Fibroblast of the aortic adventitia (primary cell): ENCODE measurements at regions not wholly inside any gene's neighbourhood (a gene's known extent, or its start where the extent isn't known, plus 50 kb on each side); places are given as distances from the start of the nearest gene placed in this dataset.
A peak's percentile ranks its signal among the peaks of the same experiment; 100 is the strongest.

Experiments used
- DNase-seq: peaks from one replicate; pipeline ENCODE4 v3.0.0-alpha.2; 2010; ENCODE audit warnings: low read depth
- H3K4me3 ChIP-seq: 2 replicates; pipeline ENCODE4 v1.5.1; 2011; ENCODE audit warnings: low read depth, mild to moderate bottlenecking, control low read depth, low read length, moderate library complexity
- TF ChIP-seq, protein P1 (sequence below): IDR thresholded peaks from 2 replicates; pipeline ENCODE4 v1.5.1; 2011; ENCODE audit warnings: mild to moderate bottlenecking, low read length, control low read depth, inconsistent platforms; ENCODE audit not compliant: insufficient read depth

DNA sequence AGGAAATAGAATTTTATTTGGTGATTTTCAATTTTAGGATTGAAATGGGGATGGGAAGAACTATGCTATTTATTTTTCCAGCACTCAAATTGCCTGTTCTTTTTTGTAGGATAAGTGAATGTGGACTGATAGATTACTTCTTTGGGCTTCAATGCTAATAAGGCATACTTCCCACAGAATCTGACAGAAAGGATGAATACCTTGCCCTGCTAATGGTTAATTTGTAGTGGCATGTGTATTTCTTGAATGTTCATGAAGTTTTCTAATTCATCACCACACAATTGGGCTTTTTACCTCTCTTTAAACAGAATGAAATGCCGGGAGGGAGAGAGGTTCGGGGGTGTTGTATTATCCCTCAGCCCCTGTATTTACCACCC lies 369.1 kb upstream of the ADGRL2 start:
- DNase-seq: no peak
- TF ChIP-seq, protein P1, sequence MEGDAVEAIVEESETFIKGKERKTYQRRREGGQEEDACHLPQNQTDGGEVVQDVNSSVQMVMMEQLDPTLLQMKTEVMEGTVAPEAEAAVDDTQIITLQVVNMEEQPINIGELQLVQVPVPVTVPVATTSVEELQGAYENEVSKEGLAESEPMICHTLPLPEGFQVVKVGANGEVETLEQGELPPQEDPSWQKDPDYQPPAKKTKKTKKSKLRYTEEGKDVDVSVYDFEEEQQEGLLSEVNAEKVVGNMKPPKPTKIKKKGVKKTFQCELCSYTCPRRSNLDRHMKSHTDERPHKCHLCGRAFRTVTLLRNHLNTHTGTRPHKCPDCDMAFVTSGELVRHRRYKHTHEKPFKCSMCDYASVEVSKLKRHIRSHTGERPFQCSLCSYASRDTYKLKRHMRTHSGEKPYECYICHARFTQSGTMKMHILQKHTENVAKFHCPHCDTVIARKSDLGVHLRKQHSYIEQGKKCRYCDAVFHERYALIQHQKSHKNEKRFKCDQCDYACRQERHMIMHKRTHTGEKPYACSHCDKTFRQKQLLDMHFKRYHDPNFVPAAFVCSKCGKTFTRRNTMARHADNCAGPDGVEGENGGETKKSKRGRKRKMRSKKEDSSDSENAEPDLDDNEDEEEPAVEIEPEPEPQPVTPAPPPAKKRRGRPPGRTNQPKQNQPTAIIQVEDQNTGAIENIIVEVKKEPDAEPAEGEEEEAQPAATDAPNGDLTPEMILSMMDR: no peak
- no peak overlapping the region for H3K4me3 ChIP-seq

DNA sequence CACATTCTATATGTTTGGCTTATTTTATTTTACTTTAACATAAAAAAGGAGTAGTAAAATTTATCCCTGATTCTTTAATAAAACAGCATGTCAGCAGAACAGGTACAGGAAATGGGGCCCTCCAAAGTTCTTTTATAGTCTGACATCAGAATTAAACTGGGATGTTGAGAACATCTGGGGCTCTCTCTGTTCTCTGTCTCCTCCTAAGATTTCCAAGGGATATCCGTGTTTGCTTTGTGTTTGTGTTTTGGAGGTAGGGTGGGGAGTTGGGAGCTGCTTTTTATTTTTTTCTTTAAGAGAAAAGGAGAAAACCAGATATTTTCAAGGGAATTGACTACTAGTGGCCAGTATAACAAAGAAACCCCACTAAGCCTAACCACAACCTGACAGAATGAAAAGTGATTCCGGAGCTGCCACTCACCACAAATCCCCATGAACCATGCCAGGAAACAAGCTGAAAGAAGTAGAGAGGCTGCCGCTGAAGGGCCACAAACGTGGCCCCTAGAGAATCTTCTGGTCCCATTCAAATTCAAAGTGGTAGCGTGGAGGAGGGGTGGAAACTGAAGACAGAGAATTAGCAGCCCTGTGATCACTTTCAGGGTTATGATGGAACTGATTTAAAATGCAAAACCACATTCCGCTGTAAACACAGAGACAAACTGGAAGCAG lies 369.6 kb upstream of the ADGRL2 start:
- no peak for DNase-seq
- TF ChIP-seq, protein P1: no peak
- no peak overlapping the region for H3K4me3 ChIP-seq

DNA sequence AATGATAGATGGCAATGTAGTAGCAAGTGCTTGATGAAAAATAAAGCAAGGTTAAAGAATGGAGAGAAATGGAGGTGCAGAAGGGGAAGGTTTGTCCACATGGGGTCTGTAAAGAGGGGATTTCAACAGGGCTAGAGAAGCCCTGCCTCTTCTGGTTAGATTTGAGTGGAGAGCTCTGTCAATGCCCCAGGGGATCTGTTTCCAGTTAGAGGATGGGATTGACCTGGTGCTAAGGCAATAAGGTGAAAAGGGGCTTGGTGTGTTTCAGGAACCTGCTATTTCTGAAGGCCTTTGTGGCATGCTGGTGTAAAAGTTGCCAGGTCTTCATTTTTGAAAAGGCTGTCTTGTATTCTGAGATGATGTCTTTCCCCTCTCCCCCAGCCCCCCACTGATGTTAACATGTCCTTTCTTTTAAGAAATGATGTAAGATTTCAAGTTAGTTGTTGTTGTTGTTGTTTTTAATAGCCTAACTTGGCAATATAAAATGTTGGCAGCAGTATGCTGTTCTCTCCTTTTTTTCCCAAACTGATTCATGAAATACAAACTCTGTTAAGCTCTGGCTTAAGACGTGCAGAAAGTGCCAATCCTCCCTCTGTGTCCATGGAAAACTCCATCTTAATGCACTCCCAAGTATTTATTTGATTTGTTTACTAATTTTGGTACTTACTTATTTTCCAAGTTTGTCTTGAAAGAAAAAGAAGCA lies 370.3 kb upstream of the ADGRL2 start:
- no peak for DNase-seq
- TF ChIP-seq, protein P1: no peak
- no peak overlapping the region for H3K4me3 ChIP-seq

DNA sequence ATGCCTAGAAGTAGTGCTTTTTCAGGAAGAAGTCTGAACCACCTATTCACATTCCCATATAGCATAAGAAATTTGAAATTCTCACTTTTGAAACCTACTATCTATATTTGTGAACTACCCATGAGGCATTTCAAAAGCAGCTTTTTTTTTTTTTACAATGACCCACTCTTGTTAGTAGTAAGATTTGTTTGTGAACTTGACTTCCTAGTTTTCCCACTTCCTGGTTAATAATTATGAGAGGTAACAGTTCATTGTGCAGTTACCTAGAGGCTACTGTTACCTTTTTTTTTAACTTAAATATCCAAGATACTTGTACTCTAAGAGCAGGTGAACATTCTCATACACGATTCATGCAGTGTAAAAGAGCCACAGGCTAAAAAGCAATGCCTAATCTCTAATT lies 371.7 kb upstream of the ADGRL2 start:
- DNase-seq: no peak
- TF ChIP-seq, protein P1: no peak
- H3K4me3 ChIP-seq: no peak overlapping the region

DNA sequence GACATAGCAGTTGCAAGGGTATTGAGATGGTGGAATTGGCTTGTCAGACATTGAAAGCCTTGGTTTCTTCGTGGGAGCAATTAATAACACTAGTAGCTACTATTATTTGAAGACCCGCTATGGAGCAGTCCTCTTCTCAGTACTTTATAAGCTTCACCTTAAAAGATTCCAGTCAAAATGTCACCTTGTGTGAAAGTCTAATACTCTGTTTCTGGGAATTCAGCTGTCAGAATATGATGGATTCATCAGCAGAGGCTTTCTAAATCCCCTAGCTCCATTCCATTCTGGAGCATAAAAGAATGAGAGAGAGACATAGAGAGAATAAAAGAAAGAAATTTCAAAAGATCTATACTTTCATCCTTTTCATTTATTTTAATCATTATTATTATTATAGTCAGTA lies 375.9 kb upstream of the ADGRL2 start:
- H3K4me3 ChIP-seq: no peak overlapping the region
- TF ChIP-seq, protein P1: no peak

DNA sequence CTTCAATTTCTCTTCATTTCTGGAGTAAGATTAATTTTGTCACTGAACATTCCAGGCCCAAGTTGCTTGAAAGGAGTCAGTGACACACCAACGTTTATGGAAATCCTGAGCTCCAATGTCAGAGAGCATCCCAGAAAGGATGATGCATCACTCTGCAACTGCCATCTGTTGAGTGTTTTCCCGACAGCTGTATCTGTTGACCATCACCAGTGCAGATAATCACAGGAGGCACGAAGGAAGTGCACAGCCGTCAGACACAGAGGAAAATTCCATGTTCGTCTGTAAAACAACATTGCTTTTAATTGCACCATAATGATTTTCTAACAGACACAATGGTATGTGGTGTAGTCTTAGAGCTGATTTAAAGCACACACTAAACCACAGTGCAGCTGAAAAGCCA lies 376.7 kb upstream of the ADGRL2 start:
- DNase-seq: peak; percentile 43
- TF ChIP-seq, protein P1: no peak
- H3K4me3 ChIP-seq: no peak overlapping the region

More for the DNA sequence above, 375.9 kb upstream of the ADGRL2 start:
- no peak for DNase-seq
